K562 (cell line): ENCODE measurements at regions not wholly inside any gene's neighbourhood (a gene's known extent, or its start where the extent isn't known, plus 50 kb on each side); places are given as distances from the start of the nearest gene placed in this dataset.

Source experiments
- ATAC-seq: fragments of 200-7000 bp; cut with Tn5 transposase; 3 replicates; pipeline ENCODE4 v1.9.1; 2020; ENCODE audit warnings: moderate library complexity
- BruUV-seq: library from RNA; stranded (reverse); fragments of 400-500 nt; replicated peaks from 2 replicates; lab custom pipeline; 2021; lab: Mats Ljungman, UMichigan
- CTCF ChIA-PET: fragments of 300-600 bp; formaldehyde crosslinking; extraction: SDS; loops from one replicate; lab custom pipeline; 2021; ENCODE audit warnings: low intra/inter-chr PET ratio; lab: Yijun Ruan, JAX
- POLR2A ChIA-PET: fragments of 300-600, 350-650 bp; sonication (Branson Sonifier 250); formaldehyde crosslinking; extraction: SDS; loops from one replicate; lab custom pipeline; 2021; ENCODE audit warnings: antibody characterized with exemption, inconsistent platforms; lab: Yijun Ruan, JAX
- DNase-seq, 4 experiments: peaks; one replicate each; pipeline versions ENCODE4 v3.0.0 to v3.0.0-alpha.2; 2011 to 2018; ENCODE audit warnings: low spot score in 3 of 4, mixed read lengths in 3 of 4; ENCODE audit errors: extremely low read depth in 1 of 4
- FAIRE-seq: peaks from 2 replicates; lab custom pipeline; 2011; peaks lifted over from hg19 to GRCh38; lab: Jason Lieb, UNC
- H2AFZ ChIP-seq: 2 replicates; pipeline ENCODE4 v1.6.0; 2011; ENCODE audit warnings: low read depth, low read length, control low read depth, inconsistent platforms
- H3K27ac ChIP-seq: fragments of 200-600 bp; 3 replicates; pipeline ENCODE4 v1.8.0; 2011; ENCODE audit warnings: low read depth, mild to moderate bottlenecking, control low read depth, inconsistent platforms, low read length, moderate library complexity, mixed read lengths; ENCODE audit errors: extremely low read depth
- H3K27me3 ChIP-seq, 2 experiments: fragments of 300-600 bp in 1 of 2; 2 replicates in 1 of 2; 3 replicates in 1 of 2; pipeline versions ENCODE4 v1.6.0 to v1.8.0; 2011; ENCODE audit warnings: inconsistent platforms in 2 of 2, low read length in 2 of 2, mild to moderate bottlenecking in 1 of 2, mixed read lengths in 1 of 2, moderate library complexity in 1 of 2; ENCODE audit not compliant: control insufficient read depth in 2 of 2, insufficient read depth in 2 of 2
- H3K36me3 ChIP-seq: fragments of 300-600 bp; 3 replicates; pipeline ENCODE4 v1.8.0; 2011; ENCODE audit warnings: mild to moderate bottlenecking, low read length, inconsistent platforms; ENCODE audit not compliant: control insufficient read depth, insufficient read depth
- H3K4me1 ChIP-seq, 2 experiments: fragments of 200-600 bp in 1 of 2; replicated peaks in 1 of 2; 2 replicates in 1 of 2; 3 replicates in 1 of 2; pipeline versions ENCODE4 v1.5.1 to v1.8.0; 2011; ENCODE audit warnings: inconsistent platforms in 2 of 2, low read length in 2 of 2, mild to moderate bottlenecking in 1 of 2, mixed read lengths in 1 of 2, moderate library complexity in 1 of 2; ENCODE audit not compliant: control insufficient read depth in 2 of 2, insufficient read depth in 2 of 2
- H3K4me2 ChIP-seq: 2 replicates; pipeline ENCODE4 v1.6.1; 2011; ENCODE audit warnings: low read length, control low read depth, inconsistent platforms, mixed read lengths; ENCODE audit not compliant: insufficient read depth
- H3K4me3 ChIP-seq: fragments of 200-600 bp; sonication (generic), shearing (Covaris generic); 2 replicates; pipeline ENCODE4 v1.5.1; 2016; ENCODE audit warnings: control low read depth, inconsistent platforms
- H3K79me2 ChIP-seq: fragments of 200-600 bp; 3 replicates; pipeline ENCODE4 v1.8.0; 2011; ENCODE audit warnings: low read length, inconsistent platforms; ENCODE audit not compliant: control insufficient read depth, insufficient read depth
- H3K9ac ChIP-seq, 2 experiments: 2 replicates each; pipeline versions ENCODE4 v1.6.0 to v1.6.1; 2011; ENCODE audit warnings: low read depth in 2 of 2, low read length in 2 of 2, control low read depth in 1 of 2, inconsistent platforms in 1 of 2, mild to moderate bottlenecking in 1 of 2, mixed read lengths in 1 of 2; ENCODE audit not compliant: insufficient read depth in 1 of 2
- H3K9me1 ChIP-seq: one replicate; pipeline ENCODE4 v1.6.0; 2011; ENCODE audit warnings: inconsistent platforms, mild to moderate bottlenecking, low read length, moderate library complexity; ENCODE audit not compliant: control insufficient read depth, insufficient read depth
- H3K9me3 ChIP-seq: replicated peaks from 2 replicates; pipeline ENCODE4 v1.5.1; 2011; ENCODE audit warnings: low read depth, low read length, inconsistent platforms; ENCODE audit not compliant: control insufficient read depth, insufficient read depth
- H4K20me1 ChIP-seq: replicated peaks from 2 replicates; pipeline ENCODE4 v1.6.1; 2011; ENCODE audit warnings: low read length, inconsistent platforms, mixed read lengths; ENCODE audit not compliant: control insufficient read depth, insufficient read depth
- C11orf30 ChIP-seq: fragments of 450-650 bp; IDR thresholded peaks from 2 replicates; pipeline ENCODE4 v1.6.1; 2016; ENCODE audit warnings: low read depth, mild to moderate bottlenecking
- CBX2 ChIP-seq: fragments of 200-600 bp; sonication (generic); IDR thresholded peaks from one replicate; pipeline ENCODE4 v1.6.1; 2012; ENCODE audit warnings: mild to moderate bottlenecking, low read length, inconsistent platforms; ENCODE audit not compliant: insufficient read depth, poor library complexity, severe bottlenecking
- CREM ChIP-seq: IDR thresholded peaks from 2 replicates; pipeline ENCODE4 v1.6.1; 2014; ENCODE audit warnings: antibody characterized with exemption, low read depth
- CSDE1 ChIP-seq, 2 experiments: fragments of 450-650 bp; IDR thresholded peaks; 2 replicates each; pipeline ENCODE4 v1.6.1; 2016; ENCODE audit warnings: mild to moderate bottlenecking in 1 of 2
- EP300 ChIP-seq: IDR thresholded peaks from 2 replicates; pipeline ENCODE4 v1.6.1; 2012; ENCODE audit warnings: low read length, improper control_type of control experiment
- HEY1 ChIP-seq: fragments of 250-450 bp; sonication (Bioruptor Pico); IDR thresholded peaks from 2 replicates; pipeline ENCODE4 v1.5.0; 2020; ENCODE audit warnings: mild to moderate bottlenecking, moderate library complexity, borderline replicate concordance
- MYC ChIP-seq, 2 experiments: fragments of 250-450 bp in 1 of 2; sonication (Bioruptor Pico) in 1 of 2; IDR thresholded peaks; 2 replicates each; pipeline versions ENCODE4 v1.5.1 to v1.6.1; 2012 to 2021; ENCODE audit warnings: low read depth in 2 of 2, borderline replicate concordance in 1 of 2, improper control_type of control experiment in 1 of 2, low read length in 1 of 2, mild to moderate bottlenecking in 1 of 2, moderate library complexity in 1 of 2
- SRSF1 ChIP-seq: fragments of 200-400 bp; formaldehyde crosslinking; IDR thresholded peaks from 2 replicates; pipeline ENCODE4 v1.6.1; 2017; ENCODE audit warnings: mild to moderate bottlenecking, low read depth, low read length, moderate library complexity
- TBP ChIP-seq: optimal IDR thresholded peaks from 2 replicates; pipeline ENCODE3; 2011; ENCODE audit warnings: low read depth, low read length, improper control_type of control experiment
- ZNF586 ChIP-seq: fragments of 450-650 bp; formaldehyde crosslinking; conservative IDR thresholded peaks from 2 replicates; pipeline ENCODE4 v1.4.0; 2020; ENCODE audit warnings: mild to moderate bottlenecking, moderate library complexity
- ZSCAN32 ChIP-seq: fragments of 450-650 bp; formaldehyde crosslinking; IDR thresholded peaks from 2 replicates; pipeline ENCODE4 v1.4.0; 2020; ENCODE audit warnings: mild to moderate bottlenecking, moderate library complexity
- WGBS: fragments of 100-300 bp; shearing (Covaris generic); methylation state at CpG from one replicate; pipeline ENCODE4 v1.1.6; 2016; ENCODE audit warnings: low coverage, mixed read lengths; ENCODE audit not compliant: insufficient coverage; ENCODE audit errors: missing lambda C conversion rate; 5-methylcytosine and 5-hydroxymethylcytosine counted together
- in situ Hi-C: fragments of 300-500 bp; cut with MboI; formaldehyde crosslinking; loops from 4 replicates; pipeline ENCODE4 v1.15.0; 2018; ENCODE audit warnings: inconsistent platforms, mixed read lengths
- intact Hi-C: fragments of 100-400 bp; cut with micrococcal nuclease; formaldehyde crosslinking; loops from 2 replicates; pipeline ENCODE4 v1.14.2; 2022
- TF ChIP-seq, protein P1 (sequence below), 2 experiments: fragments of 450-650 bp in 1 of 2; sonication (generic) in 1 of 2; formaldehyde crosslinking; conservative IDR thresholded peaks; 2 replicates each; pipeline versions ENCODE4 v1.4.0 to v1.8.1; 2020 to 2022; ENCODE audit warnings: mild to moderate bottlenecking in 1 of 2, missing genetic modification reagents in 1 of 2
- TF ChIP-seq, protein P2 (sequence below): fragments of 150-350 bp; conservative IDR thresholded peaks from 2 replicates; pipeline ENCODE4 v1.6.1; 2014; ENCODE audit warnings: low read length
- TF ChIP-seq, protein P3 (sequence below): fragments of 200-800 bp; sonication (Bioruptor generic); IDR thresholded peaks from 2 replicates; pipeline ENCODE4 v1.6.1; 2017; ENCODE audit warnings: missing genetic modification characterization, missing compliant biosample characterization
- TF ChIP-seq, protein P4 (sequence below): fragments of 450-650 bp; IDR thresholded peaks from 2 replicates; pipeline ENCODE4 v1.6.1; 2018; ENCODE audit warnings: mild to moderate bottlenecking, low read depth; ENCODE audit not compliant: partially characterized antibody

DNA sequence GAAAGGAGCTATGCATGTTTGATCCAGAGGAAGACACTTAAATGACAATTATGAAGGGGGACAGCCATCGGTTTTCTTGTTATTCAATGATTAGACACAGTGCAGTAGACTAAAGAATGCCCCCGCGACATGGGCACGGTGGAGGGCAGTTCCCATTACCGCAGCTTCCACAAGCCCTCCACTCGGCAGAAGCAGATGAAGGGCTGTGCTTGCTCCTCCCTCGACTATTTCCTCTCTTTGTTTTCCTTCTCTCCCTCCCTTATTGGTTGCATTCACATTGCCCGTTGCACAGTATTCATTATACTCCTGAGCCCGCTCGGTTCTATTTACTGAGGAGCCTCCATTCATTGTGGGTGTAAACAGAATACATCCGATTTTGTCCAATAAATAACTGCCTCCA is 138.8 kb upstream of the RASSF8 start:
- intact Hi-C loops (no loop called here), in situ Hi-C loops (no loop called here)
- ChIA-PET POLR2A (no interaction called here), CTCF (no interaction called here)
- H3K36me3 ChIP-seq, result no peaks in the 10 kb centered on the region
- no peaks in the 10 kb centered on the region for H3K9me1 ChIP-seq
- no peak overlapping the region for H2AFZ ChIP-seq
- no peaks in the 10 kb centered on the region for H3K79me2 ChIP-seq
- no TSS peak for BruUV-seq
- no peaks in the 10 kb centered on the region for H3K9me3 ChIP-seq
- DNase-seq (no peak), FAIRE-seq (no peak), ATAC-seq (no peak)
- H3K27me3 ChIP-seq, result peaks cover 0 to 5% of the 10 kb centered on the region in 2 experiments; a peak in 1 of 5 replicates
- TF ChIP-seq SRSF1, result no peak
- TF ChIP-seq, protein P1, sequence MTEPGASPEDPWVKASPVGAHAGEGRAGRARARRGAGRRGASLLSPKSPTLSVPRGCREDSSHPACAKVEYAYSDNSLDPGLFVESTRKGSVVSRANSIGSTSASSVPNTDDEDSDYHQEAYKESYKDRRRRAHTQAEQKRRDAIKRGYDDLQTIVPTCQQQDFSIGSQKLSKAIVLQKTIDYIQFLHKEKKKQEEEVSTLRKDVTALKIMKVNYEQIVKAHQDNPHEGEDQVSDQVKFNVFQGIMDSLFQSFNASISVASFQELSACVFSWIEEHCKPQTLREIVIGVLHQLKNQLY (CRISPR knock-in tag; conservative IDR thresholded peaks at IDR 0.05), result no peak
- no peak for TF ChIP-seq HEY1 (CRISPR knock-in tag)
- TF ChIP-seq MYC (IDR thresholded peaks at IDR 0.05; ENCODE audit: low read depth, low read length), result no peak
- no peak for TF ChIP-seq MYC (CRISPR knock-in tag; IDR thresholded peaks at IDR 0.05; ENCODE audit: borderline replicate concordance, low read depth)
- TF ChIP-seq, protein P2, sequence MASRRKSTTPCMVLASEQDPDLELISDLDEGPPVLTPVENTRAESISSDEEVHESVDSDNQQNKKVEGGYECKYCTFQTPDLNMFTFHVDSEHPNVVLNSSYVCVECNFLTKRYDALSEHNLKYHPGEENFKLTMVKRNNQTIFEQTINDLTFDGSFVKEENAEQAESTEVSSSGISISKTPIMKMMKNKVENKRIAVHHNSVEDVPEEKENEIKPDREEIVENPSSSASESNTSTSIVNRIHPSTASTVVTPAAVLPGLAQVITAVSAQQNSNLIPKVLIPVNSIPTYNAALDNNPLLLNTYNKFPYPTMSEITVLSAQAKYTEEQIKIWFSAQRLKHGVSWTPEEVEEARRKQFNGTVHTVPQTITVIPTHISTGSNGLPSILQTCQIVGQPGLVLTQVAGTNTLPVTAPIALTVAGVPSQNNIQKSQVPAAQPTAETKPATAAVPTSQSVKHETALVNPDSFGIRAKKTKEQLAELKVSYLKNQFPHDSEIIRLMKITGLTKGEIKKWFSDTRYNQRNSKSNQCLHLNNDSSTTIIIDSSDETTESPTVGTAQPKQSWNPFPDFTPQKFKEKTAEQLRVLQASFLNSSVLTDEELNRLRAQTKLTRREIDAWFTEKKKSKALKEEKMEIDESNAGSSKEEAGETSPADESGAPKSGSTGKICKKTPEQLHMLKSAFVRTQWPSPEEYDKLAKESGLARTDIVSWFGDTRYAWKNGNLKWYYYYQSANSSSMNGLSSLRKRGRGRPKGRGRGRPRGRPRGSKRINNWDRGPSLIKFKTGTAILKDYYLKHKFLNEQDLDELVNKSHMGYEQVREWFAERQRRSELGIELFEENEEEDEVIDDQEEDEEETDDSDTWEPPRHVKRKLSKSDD, result no peak
- no peak for TF ChIP-seq TBP
- no peak for TF ChIP-seq EP300
- no peak for TF ChIP-seq ZSCAN32
- TF ChIP-seq, protein P3, sequence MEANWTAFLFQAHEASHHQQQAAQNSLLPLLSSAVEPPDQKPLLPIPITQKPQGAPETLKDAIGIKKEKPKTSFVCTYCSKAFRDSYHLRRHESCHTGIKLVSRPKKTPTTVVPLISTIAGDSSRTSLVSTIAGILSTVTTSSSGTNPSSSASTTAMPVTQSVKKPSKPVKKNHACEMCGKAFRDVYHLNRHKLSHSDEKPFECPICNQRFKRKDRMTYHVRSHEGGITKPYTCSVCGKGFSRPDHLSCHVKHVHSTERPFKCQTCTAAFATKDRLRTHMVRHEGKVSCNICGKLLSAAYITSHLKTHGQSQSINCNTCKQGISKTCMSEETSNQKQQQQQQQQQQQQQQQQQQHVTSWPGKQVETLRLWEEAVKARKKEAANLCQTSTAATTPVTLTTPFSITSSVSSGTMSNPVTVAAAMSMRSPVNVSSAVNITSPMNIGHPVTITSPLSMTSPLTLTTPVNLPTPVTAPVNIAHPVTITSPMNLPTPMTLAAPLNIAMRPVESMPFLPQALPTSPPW (CRISPR knock-in tag), result no peak
- TF ChIP-seq CSDE1 (IDR thresholded peaks at IDR 0.05), result no peak
- TF ChIP-seq, protein P4, sequence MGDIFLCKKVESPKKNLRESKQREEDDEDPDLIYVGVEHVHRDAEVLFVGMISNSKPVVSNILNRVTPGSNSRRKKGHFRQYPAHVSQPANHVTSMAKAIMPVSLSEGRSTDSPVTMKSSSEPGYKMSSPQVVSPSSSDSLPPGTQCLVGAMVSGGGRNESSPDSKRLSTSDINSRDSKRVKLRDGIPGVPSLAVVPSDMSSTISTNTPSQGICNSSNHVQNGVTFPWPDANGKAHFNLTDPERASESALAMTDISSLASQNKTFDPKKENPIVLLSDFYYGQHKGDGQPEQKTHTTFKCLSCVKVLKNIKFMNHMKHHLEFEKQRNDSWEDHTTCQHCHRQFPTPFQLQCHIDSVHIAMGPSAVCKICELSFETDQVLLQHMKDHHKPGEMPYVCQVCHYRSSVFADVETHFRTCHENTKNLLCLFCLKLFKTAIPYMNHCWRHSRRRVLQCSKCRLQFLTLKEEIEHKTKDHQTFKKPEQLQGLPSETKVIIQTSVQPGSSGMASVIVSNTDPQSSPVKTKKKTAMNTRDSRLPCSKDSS, result no peak
- TF ChIP-seq C11orf30, result no peak
- TF ChIP-seq ZNF586 (CRISPR knock-in tag), result no peak
- TF ChIP-seq CREM, result no peak
- no peak for TF ChIP-seq CBX2
- H3K4me3 ChIP-seq, result no peak overlapping the region
- H3K9ac ChIP-seq, result no peak overlapping the region
- no peaks in the 10 kb centered on the region for H4K20me1 ChIP-seq
- H3K27ac ChIP-seq, result no peak overlapping the region
- no peaks in the 10 kb centered on the region for H3K4me1 ChIP-seq
- WGBS, result 2% methylated on average over 11 of the region's 11 CpGs
- no peak overlapping the region for H3K4me2 ChIP-seq
